B cell (primary cell): ENCODE measurements at regions not wholly inside any gene's neighbourhood (a gene's known extent, or its start where the extent isn't known, plus 50 kb on each side); places are given as distances from the start of the nearest gene placed in this dataset.

Experiments
- ATAC-seq: fragments of 200-7000 bp; cut with Tn5 transposase; one replicate; pipeline ENCODE4 v1.10.0; 2021; ENCODE audit warnings: low read depth, mild to moderate bottlenecking, moderate number of reproducible peaks, moderate library complexity
- CTCF ChIA-PET: fragments of 350-600 bp; sonication (Branson Sonifier 250); formaldehyde crosslinking; loops from one replicate; lab custom pipeline; 2021; ENCODE audit warnings: antibody characterized with exemption, inconsistent platforms; lab: Charles Lee
- POLR2A ChIA-PET: fragments of 350-600 bp; sonication (Branson Sonifier 250); formaldehyde crosslinking; loops from one replicate; lab custom pipeline; 2021; ENCODE audit warnings: antibody characterized with exemption; lab: Charles Lee
- DNase-seq: peaks from one replicate; pipeline ENCODE4 v3.0.0; 2013
- H2AFZ ChIP-seq: 2 replicates; pipeline ENCODE4 v1.6.1; 2012; ENCODE audit warnings: mild to moderate bottlenecking, low read depth, low read length; ENCODE audit not compliant: insufficient read depth, poor library complexity, severe bottlenecking
- H3K27ac ChIP-seq, 2 donors: 1 replicate in 1 of 2; 2 replicates in 1 of 2; pipeline ENCODE4 v1.5.1; 2012 to 2013; ENCODE audit warnings: low read length in 2 of 2, mild to moderate bottlenecking in 2 of 2, moderate library complexity in 1 of 2
- H3K27me3 ChIP-seq, 4 experiments: fragments of 200-600 bp in 1 of 4; sonication (generic) in 1 of 4; replicated peaks in 1 of 4; 1 replicate in 2 of 4; 2 replicates in 2 of 4; pipeline versions ENCODE4 v1.6.1 to v1.7.0; 2013 to 2016; ENCODE audit warnings: low read length in 3 of 4, mild to moderate bottlenecking in 2 of 4, mixed read lengths in 1 of 4, moderate library complexity in 1 of 4; ENCODE audit not compliant: insufficient read depth in 4 of 4, control insufficient read depth in 3 of 4; ENCODE audit errors: control extremely low read depth in 1 of 4
- H3K36me3 ChIP-seq, 2 experiments: replicated peaks in 1 of 2; 1 replicate in 1 of 2; 2 replicates in 1 of 2; pipeline versions ENCODE4 v1.6.1 to v1.7.1; 2013; ENCODE audit warnings: low read length in 1 of 2; ENCODE audit not compliant: insufficient read depth in 2 of 2, control insufficient read depth in 1 of 2; ENCODE audit errors: control extremely low read depth in 1 of 2, extremely low read depth in 1 of 2
- H3K4me1 ChIP-seq, 2 donors: fragments of 200-600 bp in 1 of 2; sonication (generic) in 1 of 2; 1 replicate in 1 of 2; 2 replicates in 1 of 2; pipeline versions ENCODE4 v1.5.1 to v1.6.1; 2013 to 2017; ENCODE audit warnings: low read length in 2 of 2; ENCODE audit not compliant: control insufficient read depth in 2 of 2, insufficient read depth in 2 of 2
- H3K4me2 ChIP-seq: replicated peaks from 2 replicates; pipeline ENCODE3; 2012; ENCODE audit warnings: mild to moderate bottlenecking, low read depth, low read length; ENCODE audit not compliant: poor library complexity, severe bottlenecking
- H3K4me3 ChIP-seq, 5 experiments: fragments of 200-600 bp in 1 of 5; sonication (generic) in 1 of 5; 1 replicate in 3 of 5; 2 replicates in 2 of 5; pipeline versions ENCODE4 v1.5.1 to v1.7.0; 2011 to 2016; ENCODE audit warnings: low read length in 4 of 5, mild to moderate bottlenecking in 4 of 5, low read depth in 2 of 5, control low read depth in 1 of 5, moderate library complexity in 1 of 5; ENCODE audit not compliant: insufficient read depth in 1 of 5; ENCODE audit errors: control extremely low read depth in 1 of 5, extremely low read depth in 1 of 5
- H3K79me2 ChIP-seq: fragments of 200-600 bp; sonication (generic); one replicate; pipeline ENCODE4 v1.6.0; 2016; ENCODE audit warnings: low read length; ENCODE audit not compliant: control insufficient read depth, insufficient read depth
- H3K9ac ChIP-seq: fragments of 200-600 bp; sonication (generic); 2 replicates; pipeline ENCODE4 v1.6.1; 2017; ENCODE audit warnings: mild to moderate bottlenecking, low read length, moderate library complexity
- H3K9me3 ChIP-seq, 3 donors: one replicate each; pipeline versions ENCODE4 v1.6.1 to v1.7.1; 2013; ENCODE audit warnings: low read length in 2 of 3; ENCODE audit not compliant: control insufficient read depth in 2 of 3, insufficient read depth in 1 of 3; ENCODE audit errors: control extremely low read depth in 1 of 3
- H4K20me1 ChIP-seq: 2 replicates; pipeline ENCODE4 v1.6.0; 2012; ENCODE audit warnings: mild to moderate bottlenecking, low read length; ENCODE audit not compliant: insufficient read depth, control insufficient read depth, poor library complexity, severe bottlenecking
- H3K27ac Mint-ChIP-seq: one replicate; pipeline ENCODE4 v1.8.0; 2021; ENCODE audit warnings: mixed read lengths
- H3K27me3 Mint-ChIP-seq: one replicate; pipeline ENCODE4 v1.8.0; 2021; ENCODE audit warnings: mixed read lengths
- H3K4me1 Mint-ChIP-seq: one replicate; pipeline ENCODE4 v1.8.0; 2021; ENCODE audit warnings: mixed read lengths
- H3K4me3 Mint-ChIP-seq: one replicate; pipeline ENCODE4 v1.8.0; 2021; ENCODE audit warnings: mixed read lengths
- H3K9me3 Mint-ChIP-seq: one replicate; pipeline ENCODE4 v1.8.0; 2022; ENCODE audit warnings: mixed read lengths; ENCODE audit not compliant: insufficient read depth
- EZH2 ChIP-seq: IDR thresholded peaks from 2 replicates; pipeline ENCODE4 v1.6.1; 2012; ENCODE audit warnings: borderline replicate concordance, low read depth, mild to moderate bottlenecking, moderate library complexity, low read length; ENCODE audit not compliant: insufficient read depth, poor library complexity, severe bottlenecking
- WGBS: methylation state at CpG from one replicate; pipeline ENCODE4 v1.1.5; 2013; ENCODE audit warnings: missing lambda C conversion rate; ENCODE audit not compliant: insufficient coverage; 5-methylcytosine and 5-hydroxymethylcytosine counted together
- intact Hi-C: fragments of 100-400 bp; cut with micrococcal nuclease; formaldehyde crosslinking; loops from one replicate; pipeline ENCODE4 v1.10.0; 2022
- TF ChIP-seq, protein P1 (sequence below): fragments of 200-600 bp; IDR thresholded peaks from one replicate; pipeline ENCODE4 v1.8.0; 2022; ENCODE audit warnings: antibody characterized with exemption, mild to moderate bottlenecking

DNA sequence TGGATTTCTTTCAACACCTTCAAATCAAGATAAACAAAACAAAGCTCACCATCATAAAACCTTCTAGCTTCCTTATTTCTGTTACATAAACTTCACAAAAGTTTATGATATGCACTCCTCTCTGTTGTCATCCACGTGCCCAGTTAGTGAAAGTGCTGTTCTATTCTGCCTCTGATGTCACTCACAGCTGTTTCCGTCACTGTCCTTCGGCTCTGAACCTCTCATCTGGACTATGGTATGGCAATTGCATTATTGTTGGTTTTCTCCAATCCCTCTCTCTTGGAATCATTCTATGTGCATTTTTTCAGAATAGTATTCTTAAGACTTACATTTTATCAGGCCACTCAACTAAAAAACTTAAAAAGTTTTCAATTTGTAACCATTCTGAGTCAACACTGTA, 264.2 kb upstream of the DAPK1 start:
- no peak overlapping the region for H3K9ac ChIP-seq
- ATAC-seq, result no peak
- TF ChIP-seq EZH2, result no peak
- TF ChIP-seq, protein P1, sequence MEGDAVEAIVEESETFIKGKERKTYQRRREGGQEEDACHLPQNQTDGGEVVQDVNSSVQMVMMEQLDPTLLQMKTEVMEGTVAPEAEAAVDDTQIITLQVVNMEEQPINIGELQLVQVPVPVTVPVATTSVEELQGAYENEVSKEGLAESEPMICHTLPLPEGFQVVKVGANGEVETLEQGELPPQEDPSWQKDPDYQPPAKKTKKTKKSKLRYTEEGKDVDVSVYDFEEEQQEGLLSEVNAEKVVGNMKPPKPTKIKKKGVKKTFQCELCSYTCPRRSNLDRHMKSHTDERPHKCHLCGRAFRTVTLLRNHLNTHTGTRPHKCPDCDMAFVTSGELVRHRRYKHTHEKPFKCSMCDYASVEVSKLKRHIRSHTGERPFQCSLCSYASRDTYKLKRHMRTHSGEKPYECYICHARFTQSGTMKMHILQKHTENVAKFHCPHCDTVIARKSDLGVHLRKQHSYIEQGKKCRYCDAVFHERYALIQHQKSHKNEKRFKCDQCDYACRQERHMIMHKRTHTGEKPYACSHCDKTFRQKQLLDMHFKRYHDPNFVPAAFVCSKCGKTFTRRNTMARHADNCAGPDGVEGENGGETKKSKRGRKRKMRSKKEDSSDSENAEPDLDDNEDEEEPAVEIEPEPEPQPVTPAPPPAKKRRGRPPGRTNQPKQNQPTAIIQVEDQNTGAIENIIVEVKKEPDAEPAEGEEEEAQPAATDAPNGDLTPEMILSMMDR, result no peak
- no peak overlapping the region for H3K4me2 ChIP-seq
- H3K27ac ChIP-seq, result no peak overlapping the region
- no peak for DNase-seq
- no peaks in the 10 kb centered on the region for H3K27me3 ChIP-seq
- WGBS, result 81% methylated on average over 3 of the region's 3 CpGs
- intact Hi-C loops, result no loop called here
- peaks cover 3% of the 10 kb centered on the region for H3K9me3 Mint-ChIP-seq
- H3K79me2 ChIP-seq, result no peaks in the 10 kb centered on the region
- no peak overlapping the region for H3K27ac Mint-ChIP-seq
- H3K4me1 ChIP-seq, result no peaks in the 10 kb centered on the region
- ChIA-PET CTCF (no interaction called here), POLR2A (no interaction called here)
- no peaks in the 10 kb centered on the region for H3K27me3 Mint-ChIP-seq
- H2AFZ ChIP-seq, result no peak overlapping the region
- no peaks in the 10 kb centered on the region for H4K20me1 ChIP-seq
- H3K36me3 ChIP-seq, result no peaks in the 10 kb centered on the region
- no peak overlapping the region for H3K4me3 Mint-ChIP-seq
- H3K4me3 ChIP-seq, result no peak overlapping the region
- no peaks in the 10 kb centered on the region for H3K4me1 Mint-ChIP-seq
- no peaks in the 10 kb centered on the region for H3K9me3 ChIP-seq

DNA sequence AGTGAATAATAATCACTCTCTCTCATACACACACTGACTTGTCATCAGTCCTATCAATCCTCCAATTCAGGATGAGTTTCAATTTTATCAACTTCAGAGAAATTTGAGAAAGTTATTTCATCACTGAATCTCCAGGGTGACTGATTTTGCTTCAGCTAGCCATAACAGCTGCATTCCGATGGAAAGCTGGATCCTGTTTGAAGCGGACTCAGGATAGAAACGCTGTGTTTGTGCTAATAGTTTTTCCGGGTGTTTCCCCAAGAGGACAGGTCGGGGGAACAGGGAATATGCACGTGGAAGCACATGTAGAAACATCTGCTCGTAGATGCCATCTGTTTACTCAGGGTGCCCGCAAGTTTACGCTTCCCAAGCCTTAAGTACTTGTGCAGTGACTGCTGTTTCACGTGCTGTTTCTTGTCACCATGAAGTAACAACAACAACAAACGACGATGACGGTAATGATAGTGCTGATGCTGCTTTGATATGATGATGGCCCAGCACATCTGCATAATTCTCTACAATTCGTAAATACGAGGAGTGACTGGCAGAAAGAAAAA, 263.7 kb upstream of the DAPK1 start:
- CTCF ChIA-PET, result no interaction called here

More for the DNA sequence above, 263.7 kb upstream of the DAPK1 start:
- TF ChIP-seq, protein P1, result no peak
- no peak for TF ChIP-seq EZH2
- Mint-ChIP-seq H3K4me1 (no peaks in the 10 kb centered on the region), H3K4me3 (no peak overlapping the region), H3K9me3 (peaks cover 3% of the 10 kb centered on the region), H3K27me3 (no peaks in the 10 kb centered on the region), H3K27ac (no peak overlapping the region)
- intact Hi-C loops, result no loop called here
- ATAC-seq (no peak), DNase-seq (no peak)
- WGBS, result 76% methylated on average over 11 of the region's 15 CpGs
- Histone ChIP-seq H3K4me3 (no peak overlapping the region), H3K4me1 (no peaks in the 10 kb centered on the region), H3K9ac (no peak overlapping the region), H3K9me3 (no peaks in the 10 kb centered on the region), H3K27me3 (no peaks in the 10 kb centered on the region), H2AFZ (no peak overlapping the region), H3K27ac (no peak overlapping the region), H3K4me2 (no peak overlapping the region), H4K20me1 (no peaks in the 10 kb centered on the region), H3K36me3 (no peaks in the 10 kb centered on the region), H3K79me2 (no peaks in the 10 kb centered on the region)
- POLR2A ChIA-PET, result no interaction called here
